ENCODE measurements at regions not wholly inside any gene's neighbourhood (a gene's known extent, or its start where the extent isn't known, plus 50 kb on each side); places are given as distances from the start of the nearest gene placed in this dataset.
"Not testable (repeated sequence)": the region's sequence is repeated elsewhere in the genome, so short reads cannot be mapped to it uniquely, and the experiment has no call there.

- WGBS, 3 donors: 81 to 90% (median 87%) methylated on average over 4 of the region's 4 CpGs
- H3K4me3 ChIP-seq; H3K36me3 ChIP-seq; intact Hi-C loops (cut with DNase I); H3K27ac ChIP-seq; H3K4me1 ChIP-seq (ENCODE audit: insufficient read depth); H3K27me3 ChIP-seq; H3K9me3 ChIP-seq; DNase-seq: not testable (repeated sequence)
Observed at GRCh38 chr4:9009792-9010191, 138.2 kb upstream of the HMX1 start.

GRCh38 chr4:9008407-9008806, 136.8 kb upstream of the HMX1 start:
- intact Hi-C loops (cut with DNase I); H3K36me3 ChIP-seq; H3K4me3 ChIP-seq; H3K4me1 ChIP-seq (ENCODE audit: insufficient read depth); H3K27me3 ChIP-seq; DNase-seq; H3K9me3 ChIP-seq; H3K27ac ChIP-seq: not testable (repeated sequence)
- 70 to 81% (median 75%) methylated on average over 3 to 4 of the region's 4 CpGs for WGBS, 3 donors

GRCh38 chr4:9001153-9001552, 129.5 kb upstream of the HMX1 start:
- H3K9me3 ChIP-seq; H3K27me3 ChIP-seq; H3K36me3 ChIP-seq; H3K4me3 ChIP-seq; H3K27ac ChIP-seq; H3K4me1 ChIP-seq (ENCODE audit: insufficient read depth): not testable (repeated sequence)
- peak in 2 of 5 donors; percentile 18 to 36 for DNase-seq
- WGBS, 3 donors: 9 to 33% (median 27%) methylated on average over 3 to 28 of the region's 28 CpGs
- intact Hi-C loops (cut with DNase I): loop anchor here in 1 of 4 donors (5.0 kb wide), 1 partner anchor 121 kb away; no protein-coding TSS in a partner anchor

- peak in 2 of 3 donors; percentile 51 to 83 for TF ChIP-seq CTCF (IDR thresholded peaks at IDR 0.05)
- WGBS, 3 donors: 1 to 3% (median 2%) methylated on average over 28 to 52 of the region's 52 CpGs
- not testable (repeated sequence) for H3K36me3 ChIP-seq; H3K27ac ChIP-seq; H3K27me3 ChIP-seq; H3K4me1 ChIP-seq (ENCODE audit: insufficient read depth); H3K4me3 ChIP-seq; H3K9me3 ChIP-seq
- intact Hi-C loops (cut with DNase I): loop anchor here in 1 of 4 donors (5.0 kb wide), 1 partner anchor 122 kb away; no protein-coding TSS in a partner anchor
- DNase-seq: peak; percentile 35 to 77 (median 48)
Observed at GRCh38 chr4:9000505-9001001, 128.9 kb upstream of the HMX1 start.

GRCh38 chr4:8992981-8993380, 121.3 kb upstream of the HMX1 start:
- WGBS, 3 donors: 37 to 61% (median 43%) methylated on average over 13 to 15 of the region's 15 CpGs
- H3K4me1 ChIP-seq (ENCODE audit: insufficient read depth); DNase-seq; H3K4me3 ChIP-seq; H3K27ac ChIP-seq; H3K27me3 ChIP-seq; H3K36me3 ChIP-seq; H3K9me3 ChIP-seq; intact Hi-C loops (cut with DNase I): not testable (repeated sequence)

- H3K4me3 ChIP-seq; DNase-seq; H3K9me3 ChIP-seq; H3K27ac ChIP-seq; intact Hi-C loops (cut with DNase I); H3K4me1 ChIP-seq (ENCODE audit: insufficient read depth); H3K27me3 ChIP-seq; H3K36me3 ChIP-seq: not testable (repeated sequence)
Observed at GRCh38 chr4:8991449-8991848, 119.8 kb upstream of the HMX1 start.

- H3K27ac ChIP-seq; H3K27me3 ChIP-seq; H3K9me3 ChIP-seq; H3K36me3 ChIP-seq; intact Hi-C loops (cut with DNase I); H3K4me1 ChIP-seq (ENCODE audit: insufficient read depth); DNase-seq; H3K4me3 ChIP-seq: not testable (repeated sequence)
- 87 to 93% (median 91%) methylated on average over 17 to 18 of the region's 18 CpGs for WGBS, 3 donors
Observed at GRCh38 chr4:8990341-8990740, 118.7 kb upstream of the HMX1 start.

- H3K27me3 ChIP-seq; intact Hi-C loops (cut with DNase I); H3K27ac ChIP-seq; H3K4me3 ChIP-seq; H3K4me1 ChIP-seq (ENCODE audit: insufficient read depth); DNase-seq; H3K9me3 ChIP-seq; H3K36me3 ChIP-seq: not testable (repeated sequence)
- WGBS, 3 donors: 91 to 94% (median 93%) methylated on average over 15 of the region's 15 CpGs
Observed at GRCh38 chr4:8985786-8986185, 114.1 kb upstream of the HMX1 start.

GRCh38 chr4:8984641-8985040, 113.0 kb upstream of the HMX1 start:
- H3K9me3 ChIP-seq; intact Hi-C loops (cut with DNase I); H3K4me1 ChIP-seq (ENCODE audit: insufficient read depth); H3K4me3 ChIP-seq; H3K36me3 ChIP-seq; H3K27me3 ChIP-seq; H3K27ac ChIP-seq; DNase-seq: not testable (repeated sequence)
- 83 to 91% (median 89%) methylated on average over 10 to 11 of the region's 11 CpGs for WGBS, 3 donors

GRCh38 chr4:8983921-8984320, 112.3 kb upstream of the HMX1 start:
- H3K9me3 ChIP-seq; intact Hi-C loops (cut with DNase I); H3K4me1 ChIP-seq (ENCODE audit: insufficient read depth); H3K27ac ChIP-seq; DNase-seq; H3K27me3 ChIP-seq; H3K4me3 ChIP-seq; H3K36me3 ChIP-seq: not testable (repeated sequence)
- 80 to 89% (median 84%) methylated on average over 12 of the region's 12 CpGs for WGBS, 3 donors

GRCh38 chr4:8976466-8977128, 105.0 kb upstream of the HMX1 start:
- H3K36me3 ChIP-seq; H3K27me3 ChIP-seq; DNase-seq; H3K27ac ChIP-seq; intact Hi-C loops (cut with DNase I); H3K4me1 ChIP-seq (ENCODE audit: insufficient read depth); H3K9me3 ChIP-seq; H3K4me3 ChIP-seq: not testable (repeated sequence)
- WGBS, 3 donors: 82 to 85% (median 84%) methylated on average over 24 of the region's 24 CpGs

Data from ovary (tissue), 7 donors.